Hepatocyte (in vitro differentiated cells): ENCODE measurements at regions not wholly inside any gene's neighbourhood (a gene's known extent, or its start where the extent isn't known, plus 50 kb on each side); places are given as distances from the start of the nearest gene placed in this dataset.

Experiments
- DNase-seq: peaks from one replicate; pipeline ENCODE4 v3.0.0-alpha.2; 2016; ENCODE audit warnings: low spot score
- H2AFZ ChIP-seq: fragments of 200-600 bp; sonication (generic); 2 replicates; pipeline ENCODE4 v1.6.0; 2016; ENCODE audit warnings: antibody characterized with exemption, mild to moderate bottlenecking
- H3K27ac ChIP-seq: fragments of 200-600 bp; sonication (generic); 2 replicates; pipeline ENCODE4 v1.5.1; 2016; ENCODE audit warnings: mild to moderate bottlenecking
- H3K27me3 ChIP-seq: fragments of 200-600 bp; sonication (generic); 2 replicates; pipeline ENCODE4 v1.6.1; 2016
- H3K36me3 ChIP-seq: fragments of 200-600 bp; sonication (generic); replicated peaks from 2 replicates; pipeline ENCODE4 v1.5.1; 2016; ENCODE audit warnings: low read depth; ENCODE audit not compliant: insufficient read depth
- H3K4me1 ChIP-seq: fragments of 200-600 bp; sonication (generic); 2 replicates; pipeline ENCODE4 v1.5.1; 2016; ENCODE audit warnings: mild to moderate bottlenecking, moderate library complexity; ENCODE audit not compliant: insufficient read depth
- H3K4me2 ChIP-seq: fragments of 200-600 bp; sonication (generic); 2 replicates; pipeline ENCODE4 v1.6.0; 2016
- H3K4me3 ChIP-seq: fragments of 200-600 bp; sonication (generic); 2 replicates; pipeline ENCODE4 v1.5.1; 2016; ENCODE audit warnings: mild to moderate bottlenecking
- H3K79me2 ChIP-seq: fragments of 200-600 bp; sonication (generic); 2 replicates; pipeline ENCODE4 v1.6.0; 2017; ENCODE audit warnings: mild to moderate bottlenecking
- H3K9me2 ChIP-seq: fragments of 200-600 bp; sonication (generic); replicated peaks from 2 replicates; pipeline ENCODE4 v1.6.0; 2017; ENCODE audit warnings: mild to moderate bottlenecking; ENCODE audit not compliant: insufficient read depth
- H3K9me3 ChIP-seq: fragments of 200-600 bp; sonication (generic); 2 replicates; pipeline ENCODE4 v1.5.1; 2016; ENCODE audit warnings: low read depth, mild to moderate bottlenecking
- H4K20me1 ChIP-seq: fragments of 200-600 bp; sonication (generic); 2 replicates; pipeline ENCODE4 v1.6.0; 2016; ENCODE audit warnings: mild to moderate bottlenecking; ENCODE audit not compliant: insufficient read depth, poor library complexity, severe bottlenecking
- EZH2 ChIP-seq: fragments of 200-600 bp; sonication (generic); IDR thresholded peaks from 2 replicates; pipeline ENCODE4 v1.6.1; 2016; ENCODE audit warnings: antibody characterized with exemption, mild to moderate bottlenecking, borderline replicate concordance
- EZH2phosphoT487 ChIP-seq: fragments of 200-600 bp; sonication (generic); IDR thresholded peaks from one replicate; pipeline ENCODE4 v1.6.1; 2018; ENCODE audit warnings: antibody characterized with exemption, mild to moderate bottlenecking, low read depth, moderate library complexity; ENCODE audit not compliant: unreplicated experiment, severe bottlenecking
- WGBS: methylation state at CpG from one replicate; pipeline ENCODE4 v1.1.6; 2016; ENCODE audit warnings: low lambda C conversion rate; ENCODE audit errors: missing lambda C conversion rate; 5-methylcytosine and 5-hydroxymethylcytosine counted together
- TF ChIP-seq, protein P1 (sequence below): fragments of 200-600 bp; sonication (generic); IDR thresholded peaks from 2 replicates; pipeline ENCODE4 v1.5.1; 2016; ENCODE audit warnings: antibody characterized with exemption, mild to moderate bottlenecking; ENCODE audit not compliant: poor library complexity

GRCh38 chr2:7956126-7956689 lies 725.6 kb upstream of the ID2 start:
- Histone ChIP-seq H4K20me1 (no peaks in the 10 kb centered on the region), H3K9me2 (no peaks in the 10 kb centered on the region), H3K4me1 (peaks cover 13% of the 10 kb centered on the region), H3K4me2 (no peak overlapping the region), H3K36me3 (no peaks in the 10 kb centered on the region), H3K27ac (peak overlapping the region; percentile 27), H3K9me3 (no peaks in the 10 kb centered on the region), H2AFZ (no peak overlapping the region), H3K79me2 (no peaks in the 10 kb centered on the region), H3K27me3 (no peaks in the 10 kb centered on the region), H3K4me3 (no peak overlapping the region)
- WGBS: 45% methylated on average over 6 of the region's 6 CpGs
- peak; percentile 31 for DNase-seq
- no peak for TF ChIP-seq EZH2
- TF ChIP-seq, protein P1, sequence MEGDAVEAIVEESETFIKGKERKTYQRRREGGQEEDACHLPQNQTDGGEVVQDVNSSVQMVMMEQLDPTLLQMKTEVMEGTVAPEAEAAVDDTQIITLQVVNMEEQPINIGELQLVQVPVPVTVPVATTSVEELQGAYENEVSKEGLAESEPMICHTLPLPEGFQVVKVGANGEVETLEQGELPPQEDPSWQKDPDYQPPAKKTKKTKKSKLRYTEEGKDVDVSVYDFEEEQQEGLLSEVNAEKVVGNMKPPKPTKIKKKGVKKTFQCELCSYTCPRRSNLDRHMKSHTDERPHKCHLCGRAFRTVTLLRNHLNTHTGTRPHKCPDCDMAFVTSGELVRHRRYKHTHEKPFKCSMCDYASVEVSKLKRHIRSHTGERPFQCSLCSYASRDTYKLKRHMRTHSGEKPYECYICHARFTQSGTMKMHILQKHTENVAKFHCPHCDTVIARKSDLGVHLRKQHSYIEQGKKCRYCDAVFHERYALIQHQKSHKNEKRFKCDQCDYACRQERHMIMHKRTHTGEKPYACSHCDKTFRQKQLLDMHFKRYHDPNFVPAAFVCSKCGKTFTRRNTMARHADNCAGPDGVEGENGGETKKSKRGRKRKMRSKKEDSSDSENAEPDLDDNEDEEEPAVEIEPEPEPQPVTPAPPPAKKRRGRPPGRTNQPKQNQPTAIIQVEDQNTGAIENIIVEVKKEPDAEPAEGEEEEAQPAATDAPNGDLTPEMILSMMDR: no peak
- no peak for TF ChIP-seq EZH2phosphoT487

- no peak overlapping the region for H3K4me2 ChIP-seq
Measured at GRCh38 chr2:7961550-7961949, 720.3 kb upstream of the ID2 start.

GRCh38 chr2:7962161-7962560 lies 719.7 kb upstream of the ID2 start:
- Histone ChIP-seq H3K9me2 (no peaks in the 10 kb centered on the region), H4K20me1 (no peaks in the 10 kb centered on the region), H3K4me1 (no peaks in the 10 kb centered on the region), H3K4me3 (no peak overlapping the region), H3K27ac (no peak overlapping the region), H3K4me2 (no peak overlapping the region), H3K36me3 (no peaks in the 10 kb centered on the region), H3K27me3 (no peaks in the 10 kb centered on the region), H3K79me2 (no peaks in the 10 kb centered on the region), H2AFZ (no peak overlapping the region), H3K9me3 (no peaks in the 10 kb centered on the region)
- no peak for DNase-seq
- WGBS: 78% methylated on average over 3 of the region's 3 CpGs
- TF ChIP-seq, protein P1: no peak
- TF ChIP-seq EZH2: no peak
- no peak for TF ChIP-seq EZH2phosphoT487

More at GRCh38 chr2:7961550-7961949, 720.3 kb upstream of the ID2 start:
- WGBS: 95% methylated on average over 2 of the region's 2 CpGs
- no peak overlapping the region for H3K4me3 ChIP-seq
- no peaks in the 10 kb centered on the region for H3K9me3 ChIP-seq
- peaks cover 2% of the 10 kb centered on the region for H3K4me1 ChIP-seq
- no peak overlapping the region for H3K27ac ChIP-seq
- H3K9me2 ChIP-seq: no peaks in the 10 kb centered on the region
- no peaks in the 10 kb centered on the region for H4K20me1 ChIP-seq
- no peaks in the 10 kb centered on the region for H3K79me2 ChIP-seq
- DNase-seq: no peak
- TF ChIP-seq EZH2 (no peak), EZH2phosphoT487 (no peak)
- TF ChIP-seq, protein P1: no peak
- H3K27me3 ChIP-seq: no peaks in the 10 kb centered on the region
- H3K36me3 ChIP-seq: no peaks in the 10 kb centered on the region
- H2AFZ ChIP-seq: no peak overlapping the region

DNA sequence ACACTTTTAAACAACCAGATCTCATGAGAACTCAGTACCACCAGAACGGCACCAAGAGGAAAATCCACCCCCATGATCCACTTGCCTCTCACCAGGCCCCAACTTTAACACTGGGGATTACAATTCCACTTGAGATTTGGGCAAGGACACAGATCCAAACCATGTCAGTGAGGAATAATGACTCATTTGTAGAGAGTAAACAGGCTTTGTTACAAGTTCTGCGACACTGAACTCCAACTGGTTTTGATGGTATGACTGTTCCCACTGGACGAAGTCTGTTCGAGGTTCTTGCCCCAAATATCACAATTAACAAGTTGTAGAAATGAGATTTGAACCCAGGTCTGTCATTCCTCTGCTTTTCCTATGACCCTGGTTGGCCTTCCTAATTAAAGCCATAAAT lies 718.1 kb upstream of the ID2 start:
- TF ChIP-seq EZH2phosphoT487 (no peak), EZH2 (no peak)
- TF ChIP-seq, protein P1: no peak
- WGBS: 72% methylated on average over 4 of the region's 4 CpGs

More for the DNA sequence above, 718.1 kb upstream of the ID2 start:
- H3K79me2 ChIP-seq: no peaks in the 10 kb centered on the region
- DNase-seq: no peak
- H3K27ac ChIP-seq: no peak overlapping the region
- no peaks in the 10 kb centered on the region for H3K27me3 ChIP-seq
- no peaks in the 10 kb centered on the region for H4K20me1 ChIP-seq
- H3K4me1 ChIP-seq: no peaks in the 10 kb centered on the region
- H3K9me2 ChIP-seq: no peaks in the 10 kb centered on the region
- H3K9me3 ChIP-seq: no peaks in the 10 kb centered on the region
- no peaks in the 10 kb centered on the region for H3K36me3 ChIP-seq
- H2AFZ ChIP-seq: no peak overlapping the region
- no peak overlapping the region for H3K4me3 ChIP-seq
- no peak overlapping the region for H3K4me2 ChIP-seq
